NK-92 treated with Interleukin-12 subunit alpha and Interleukin-12 subunit beta, amount 100 ng/mL, for 24 hours (cell line): ENCODE measurements at regions not wholly inside any gene's neighbourhood (a gene's known extent, or its start where the extent isn't known, plus 50 kb on each side); places are given as distances from the start of the nearest gene placed in this dataset.
"Not testable (repeated sequence)": the region's sequence is repeated elsewhere in the genome, so short reads cannot be mapped to it uniquely, and the experiment has no call there.

ENCODE experiments used
- DNase-seq: peaks from one replicate; lab custom pipeline; 2025; lab: John Stamatoyannopoulos, UW

DNA sequence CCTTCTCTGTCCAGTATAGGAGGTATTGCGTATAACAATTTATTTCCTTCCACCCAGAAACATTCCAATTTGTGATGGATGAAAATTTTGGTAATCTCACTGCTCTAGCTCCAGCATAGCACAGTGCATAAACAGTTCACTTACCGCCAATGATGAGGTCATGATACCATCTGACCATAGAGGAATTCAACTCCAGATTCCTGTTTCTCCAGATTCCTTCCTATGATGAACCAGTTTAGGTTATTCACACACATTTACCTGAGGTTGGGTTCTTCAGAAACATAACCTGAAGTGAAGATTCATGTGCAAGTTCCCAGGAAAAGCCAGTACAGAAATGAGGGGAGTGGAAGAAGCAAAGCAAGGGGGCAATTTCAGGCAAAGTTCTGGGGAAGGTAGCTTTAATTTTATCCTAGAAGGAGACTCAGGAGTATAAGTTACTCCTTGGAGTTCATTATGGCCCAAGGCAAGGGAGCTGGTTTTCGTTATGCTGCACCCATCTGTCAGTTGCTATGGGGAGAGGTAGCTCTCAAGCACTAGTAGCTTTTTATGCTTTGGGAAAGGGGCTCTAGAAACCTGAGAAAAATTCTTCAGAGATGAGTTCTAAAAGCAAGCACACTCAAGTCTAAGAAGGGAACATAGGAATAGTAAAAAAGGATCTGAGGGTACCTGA is 121.6 kb downstream of the CASP12 start:
- no peak for DNase-seq

GRCh38 chr11:104774578-104774977 is 123.7 kb downstream of the CASP12 start:
- no peak for DNase-seq

DNA sequence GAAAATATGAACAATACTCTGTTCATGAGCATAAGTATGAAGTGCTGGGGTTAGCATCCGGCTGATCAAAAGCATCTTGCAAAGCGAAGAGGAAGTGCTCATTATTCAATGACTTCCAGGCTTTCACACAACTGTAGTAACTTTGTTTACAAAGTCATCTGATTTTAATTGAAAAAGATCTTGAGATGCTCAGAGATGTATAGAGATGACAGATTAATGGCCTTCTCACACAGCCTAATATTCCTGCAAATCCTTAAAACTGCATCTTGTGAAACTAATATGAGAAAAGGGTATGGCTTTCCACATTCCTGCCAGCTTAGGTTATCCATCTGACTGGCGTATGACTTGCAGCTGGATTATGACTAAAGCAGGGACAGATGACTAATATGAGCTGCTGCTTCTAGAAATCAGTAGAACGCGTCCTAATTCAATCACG is 125.4 kb downstream of the CASP12 start:
- DNase-seq = no peak

DNA sequence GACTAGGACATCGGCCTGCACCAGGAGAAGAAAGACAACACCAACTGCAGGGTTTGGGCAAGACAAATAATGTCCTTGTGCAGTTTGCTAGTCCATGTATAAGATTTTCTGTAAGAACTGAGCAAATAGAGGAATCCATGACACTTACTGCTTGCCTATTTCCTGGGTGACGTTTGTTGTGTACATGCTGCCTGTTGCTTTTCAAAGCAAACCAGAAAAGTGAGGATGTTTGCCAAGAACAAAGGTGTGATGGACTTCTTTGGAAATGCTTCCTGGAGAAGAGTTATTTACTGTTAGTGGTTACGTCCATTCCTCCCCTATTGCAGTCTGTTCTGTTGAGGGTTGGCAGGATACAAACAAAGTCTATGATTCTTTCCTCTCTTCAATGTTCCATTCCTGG is 126.5 kb downstream of the CASP12 start:
- no peak for DNase-seq

GRCh38 chr11:104771046-104771445 is 127.2 kb downstream of the CASP12 start:
- DNase-seq = not testable (repeated sequence)

GRCh38 chr11:104765401-104766095 is 132.7 kb downstream of the CASP12 start:
- DNase-seq = no peak

DNA sequence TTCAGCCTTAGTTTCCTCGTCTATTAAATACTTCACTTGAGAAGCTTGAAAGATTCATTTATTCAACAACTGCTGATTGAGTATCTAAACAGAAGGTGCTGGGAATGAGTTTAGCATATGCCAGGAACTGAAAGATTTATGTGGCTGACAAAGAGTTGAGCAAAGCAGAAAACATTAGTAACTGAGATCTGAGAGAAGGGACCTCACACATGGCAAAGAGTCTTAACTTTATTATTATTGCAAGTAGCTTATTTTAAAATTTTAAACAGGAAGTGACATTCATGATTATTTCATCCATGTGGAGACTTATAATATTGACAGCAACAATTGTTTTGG is 133.6 kb downstream of the CASP12 start:
- DNase-seq = no peak

- no peak for DNase-seq
Observed at GRCh38 chr11:104763930-104764709, 134.1 kb downstream of the CASP12 start.

DNA sequence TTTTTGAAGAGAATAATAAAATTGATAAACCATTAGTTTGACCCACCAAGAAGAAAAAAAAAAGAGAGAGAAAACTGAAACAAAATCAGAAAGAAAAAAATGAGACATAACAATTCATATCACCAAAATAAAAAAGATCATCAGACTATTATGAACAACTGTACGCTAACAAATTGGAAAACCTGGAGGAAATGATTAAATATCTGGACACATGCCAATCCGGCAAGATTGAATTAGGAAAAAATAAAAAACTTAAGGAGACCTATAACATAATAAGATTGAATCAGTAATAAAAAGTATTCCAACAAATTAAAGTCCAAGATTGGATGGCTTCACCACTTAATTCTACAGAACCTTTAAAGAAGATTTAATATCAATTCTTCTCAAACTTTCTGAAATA is 136.7 kb downstream of the CASP12 start:
- DNase-seq = no peak

- no peak for DNase-seq
Observed at GRCh38 chr11:104759464-104759863, 138.8 kb downstream of the CASP12 start.

DNA sequence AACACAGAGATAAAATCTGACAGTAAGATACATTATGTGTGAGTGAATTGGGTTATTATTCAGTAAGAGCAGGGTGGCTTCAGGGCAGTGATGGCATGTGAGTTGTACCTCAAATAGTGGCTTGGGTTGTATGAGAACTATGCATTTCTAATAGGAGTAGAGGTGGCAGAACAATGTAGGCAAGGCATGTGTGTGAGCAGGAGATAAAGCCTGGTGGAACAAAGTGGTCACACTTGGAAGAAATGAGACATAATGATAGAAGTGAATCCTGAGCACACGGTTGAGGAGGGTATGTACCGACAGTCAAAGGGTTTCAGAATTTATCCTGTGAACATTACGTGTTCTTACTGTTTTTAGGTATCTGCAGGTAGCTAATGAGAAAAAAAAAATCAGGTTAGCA is 159.3 kb downstream of the CASP12 start:
- no peak for DNase-seq

DNA sequence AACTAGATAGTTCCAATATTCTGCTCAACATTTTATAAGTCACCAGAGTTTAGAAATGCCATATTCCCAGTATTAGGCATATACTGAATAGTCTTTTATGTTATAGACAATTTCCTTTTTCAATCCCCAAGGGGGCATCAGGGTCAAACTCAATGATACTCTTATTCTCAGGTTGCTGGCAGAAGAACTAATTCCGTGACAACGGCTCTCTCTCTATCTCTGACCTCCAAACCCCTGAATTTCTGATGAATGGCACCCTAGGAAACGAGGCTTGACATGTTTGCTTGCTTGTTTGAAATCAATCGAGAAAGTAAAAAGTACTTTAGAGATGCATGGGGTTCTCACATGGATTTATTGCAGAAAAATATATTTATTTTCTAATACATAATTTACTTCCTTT is 160.1 kb downstream of the CASP12 start:
- no peak for DNase-seq

- no peak for DNase-seq
Observed at GRCh38 chr11:104736502-104736901, 161.8 kb downstream of the CASP12 start.

GRCh38 chr11:104734998-104735397 is 163.3 kb downstream of the CASP12 start:
- no peak for DNase-seq

DNA sequence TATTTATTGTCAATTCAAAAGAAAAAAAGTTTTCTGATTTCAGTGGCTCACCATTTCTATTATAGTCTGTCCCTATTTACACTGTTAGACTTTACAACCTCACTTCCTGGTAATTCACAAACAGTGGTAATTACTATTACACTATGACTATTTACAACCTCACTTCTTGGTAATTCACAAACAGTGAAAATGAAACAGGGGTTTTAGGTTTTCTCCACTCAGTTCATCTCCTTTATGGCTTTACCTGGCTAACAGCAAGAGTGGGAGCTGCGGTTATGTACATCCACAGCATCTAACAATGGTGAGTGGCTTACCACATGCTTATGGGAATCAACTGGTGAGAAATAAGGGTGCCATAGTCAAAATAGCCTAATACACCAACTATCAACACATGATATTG is 166.4 kb downstream of the CASP12 start:
- no peak for DNase-seq

- no peak for DNase-seq
Observed at GRCh38 chr11:104728927-104729326, 169.3 kb downstream of the CASP12 start.

DNA sequence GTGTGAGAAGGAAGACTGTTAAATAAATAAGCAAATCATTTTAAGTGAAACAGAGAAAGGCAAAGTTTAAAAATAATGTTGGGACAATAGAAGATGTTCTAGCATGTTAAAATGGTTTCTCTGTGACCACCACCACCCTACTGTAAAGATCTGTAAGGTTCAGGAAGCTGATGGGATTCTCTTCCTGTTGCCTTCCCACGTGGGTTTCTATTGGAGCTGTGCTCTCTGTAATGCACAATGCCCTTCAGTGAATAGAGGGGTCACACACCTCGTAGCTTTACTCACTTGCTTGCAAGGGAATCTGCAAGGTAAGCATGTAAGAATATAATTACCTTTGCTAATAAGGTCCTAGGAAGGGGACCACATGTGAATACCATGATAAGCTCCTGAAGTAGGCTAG is 170.5 kb downstream of the CASP12 start:
- no peak for DNase-seq

- no peak for DNase-seq
Observed at GRCh38 chr11:104727095-104727494, 171.2 kb downstream of the CASP12 start.

DNA sequence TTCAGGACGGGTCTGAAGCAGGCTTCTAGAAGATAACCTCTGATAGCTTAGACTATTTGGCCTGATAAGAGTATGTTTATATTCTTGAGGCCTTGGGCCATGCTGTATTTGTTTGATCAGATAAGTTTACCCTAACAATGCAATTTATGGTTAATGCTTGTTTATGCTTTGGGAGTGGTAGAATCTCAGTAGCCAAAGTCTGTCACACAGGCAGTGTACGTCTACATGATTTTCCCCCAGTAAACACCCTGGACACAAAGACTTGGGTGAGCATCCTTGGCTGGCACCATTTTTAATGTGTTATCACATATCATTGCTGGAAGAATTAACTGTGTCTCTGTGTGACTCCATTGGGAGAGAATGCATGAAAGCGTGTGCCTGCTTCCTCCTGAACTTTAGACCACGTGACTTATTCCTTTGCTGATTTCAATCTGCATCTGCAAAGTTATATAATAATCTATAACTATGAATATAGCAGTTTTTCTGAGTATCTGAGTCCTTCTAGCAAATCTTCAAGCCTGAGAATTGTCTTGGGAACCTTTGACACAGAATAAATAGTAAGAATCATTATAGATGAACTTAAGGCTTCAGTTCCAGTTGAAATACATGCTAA is 172.4 kb downstream of the CASP12 start:
- DNase-seq = no peak

DNA sequence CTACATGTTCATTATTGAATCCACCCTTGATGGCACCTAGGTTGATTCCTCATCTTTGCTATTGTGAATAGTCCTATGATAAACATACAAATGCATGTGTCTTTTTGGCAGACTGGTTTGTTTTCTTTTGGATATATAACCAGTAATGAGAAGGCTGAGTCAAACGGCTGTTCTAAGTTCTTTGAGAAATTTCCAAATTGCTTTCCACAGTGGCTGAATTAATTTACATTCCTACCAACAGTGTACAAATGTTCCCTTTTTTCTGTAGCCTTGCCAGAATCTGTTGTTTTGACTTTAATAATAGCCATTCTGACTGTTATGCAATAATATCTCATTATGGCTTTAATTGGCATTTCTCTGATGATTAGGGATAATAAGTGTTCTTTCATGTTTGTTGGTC is 184.9 kb downstream of the CASP12 start:
- no peak for DNase-seq

GRCh38 chr11:104705490-104706190 is 192.6 kb downstream of the CASP12 start:
- peak; percentile 63 for DNase-seq

DNA sequence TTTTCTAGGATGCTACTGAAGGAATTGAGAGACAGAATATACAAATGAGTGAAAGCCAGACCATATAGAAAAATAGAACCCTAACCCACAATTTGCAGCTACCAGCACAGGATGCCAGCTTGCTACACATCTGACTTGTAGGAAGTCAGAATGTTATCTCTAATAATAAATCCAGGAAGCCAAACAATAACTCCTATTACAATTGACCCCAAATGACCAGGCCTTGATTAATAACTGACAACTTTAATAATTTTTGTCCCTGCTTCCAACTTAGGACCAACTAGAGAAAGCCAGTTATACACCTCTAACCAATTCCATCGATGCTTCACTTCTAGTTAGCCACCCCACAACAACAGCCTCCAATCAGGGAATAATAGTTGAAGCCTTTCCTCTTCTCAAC is 193.4 kb downstream of the CASP12 start:
- no peak for DNase-seq
